GM12875 (cell line): ENCODE measurements at regions not wholly inside any gene's neighbourhood (a gene's known extent, or its start where the extent isn't known, plus 50 kb on each side); places are given as distances from the start of the nearest gene placed in this dataset.

Experiments
- H3K4me3 ChIP-seq: one replicate; pipeline ENCODE4 v1.5.1; 2011; ENCODE audit warnings: low read depth, low read length, control low read depth
- TF ChIP-seq, protein P1 (sequence below): IDR thresholded peaks from 2 replicates; pipeline ENCODE4 v1.5.1; 2011; ENCODE audit warnings: low read depth, mild to moderate bottlenecking, control low read depth, inconsistent platforms, low read length, moderate library complexity, borderline replicate concordance; ENCODE audit not compliant: insufficient read depth

DNA sequence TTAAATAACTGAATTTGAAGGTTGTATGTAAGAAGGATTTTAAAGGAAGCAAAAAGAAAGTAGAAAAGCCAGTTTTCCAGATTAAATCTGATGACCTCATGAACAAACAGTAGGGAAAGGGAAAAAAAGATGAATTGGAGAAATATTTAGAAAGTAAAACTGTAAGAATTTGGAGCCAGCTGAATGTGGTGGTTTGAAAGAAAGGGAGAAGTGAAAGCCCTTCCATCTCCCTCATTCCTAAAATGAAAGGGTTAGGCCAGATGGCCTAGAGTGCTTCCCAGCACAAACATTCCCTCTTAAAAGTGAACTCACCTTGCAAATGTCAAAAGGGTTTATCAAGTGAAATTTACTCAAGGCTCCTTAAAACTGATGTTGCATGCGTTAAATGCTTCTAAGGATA lies 139.3 kb upstream of the COL21A1 start:
- TF ChIP-seq, protein P1, sequence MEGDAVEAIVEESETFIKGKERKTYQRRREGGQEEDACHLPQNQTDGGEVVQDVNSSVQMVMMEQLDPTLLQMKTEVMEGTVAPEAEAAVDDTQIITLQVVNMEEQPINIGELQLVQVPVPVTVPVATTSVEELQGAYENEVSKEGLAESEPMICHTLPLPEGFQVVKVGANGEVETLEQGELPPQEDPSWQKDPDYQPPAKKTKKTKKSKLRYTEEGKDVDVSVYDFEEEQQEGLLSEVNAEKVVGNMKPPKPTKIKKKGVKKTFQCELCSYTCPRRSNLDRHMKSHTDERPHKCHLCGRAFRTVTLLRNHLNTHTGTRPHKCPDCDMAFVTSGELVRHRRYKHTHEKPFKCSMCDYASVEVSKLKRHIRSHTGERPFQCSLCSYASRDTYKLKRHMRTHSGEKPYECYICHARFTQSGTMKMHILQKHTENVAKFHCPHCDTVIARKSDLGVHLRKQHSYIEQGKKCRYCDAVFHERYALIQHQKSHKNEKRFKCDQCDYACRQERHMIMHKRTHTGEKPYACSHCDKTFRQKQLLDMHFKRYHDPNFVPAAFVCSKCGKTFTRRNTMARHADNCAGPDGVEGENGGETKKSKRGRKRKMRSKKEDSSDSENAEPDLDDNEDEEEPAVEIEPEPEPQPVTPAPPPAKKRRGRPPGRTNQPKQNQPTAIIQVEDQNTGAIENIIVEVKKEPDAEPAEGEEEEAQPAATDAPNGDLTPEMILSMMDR, result no peak
- H3K4me3 ChIP-seq, result no peak overlapping the region

DNA sequence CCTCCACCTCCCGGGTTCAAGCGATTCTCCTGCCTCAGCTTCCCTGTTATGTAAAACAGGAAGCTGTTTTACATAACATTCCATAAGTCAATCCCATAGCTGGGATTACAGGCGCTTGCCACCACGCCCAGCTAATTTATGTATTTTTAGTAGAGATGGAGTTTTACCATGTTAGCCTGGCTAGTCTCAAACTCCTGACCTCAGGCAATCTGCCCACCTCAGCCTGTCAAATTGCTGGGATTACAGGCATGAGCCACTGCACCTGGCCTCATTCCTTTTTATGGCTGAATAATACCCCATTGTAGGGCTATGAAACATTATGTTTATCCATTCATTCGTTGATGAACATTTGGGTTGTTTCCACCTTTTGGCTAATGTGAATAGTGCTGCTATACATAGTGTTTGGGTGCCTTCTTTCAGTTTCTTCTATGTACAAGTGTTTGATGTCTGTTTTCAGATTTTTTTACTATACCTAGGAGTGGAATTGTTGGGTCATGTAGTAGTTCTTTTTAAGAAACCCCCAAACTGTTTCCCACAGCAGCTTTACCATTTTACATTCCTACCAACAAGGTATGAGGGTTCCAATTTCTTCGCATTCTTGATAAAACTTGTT lies 138.7 kb upstream of the COL21A1 start:
- TF ChIP-seq, protein P1, result no peak
- H3K4me3 ChIP-seq, result no peak overlapping the region

DNA sequence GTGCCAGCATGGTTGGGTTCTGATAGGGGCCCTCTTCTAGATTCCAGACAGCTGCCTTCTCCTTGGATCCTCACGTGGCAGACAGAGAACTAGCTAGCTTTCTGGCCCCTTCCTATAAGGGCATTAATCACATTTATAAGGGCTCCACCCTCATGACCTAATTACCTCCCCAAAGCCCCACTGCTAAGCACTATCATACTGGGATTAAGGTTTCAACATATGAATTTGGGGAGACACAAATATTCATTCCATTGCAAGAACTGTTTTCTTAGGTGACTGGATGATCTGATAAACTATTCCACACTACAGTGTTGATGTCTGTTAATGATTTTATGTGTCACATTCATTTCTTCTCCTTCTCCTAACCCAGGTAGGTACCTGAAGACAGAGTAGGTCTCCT lies 135.8 kb upstream of the COL21A1 start:
- TF ChIP-seq, protein P1, result no peak

DNA sequence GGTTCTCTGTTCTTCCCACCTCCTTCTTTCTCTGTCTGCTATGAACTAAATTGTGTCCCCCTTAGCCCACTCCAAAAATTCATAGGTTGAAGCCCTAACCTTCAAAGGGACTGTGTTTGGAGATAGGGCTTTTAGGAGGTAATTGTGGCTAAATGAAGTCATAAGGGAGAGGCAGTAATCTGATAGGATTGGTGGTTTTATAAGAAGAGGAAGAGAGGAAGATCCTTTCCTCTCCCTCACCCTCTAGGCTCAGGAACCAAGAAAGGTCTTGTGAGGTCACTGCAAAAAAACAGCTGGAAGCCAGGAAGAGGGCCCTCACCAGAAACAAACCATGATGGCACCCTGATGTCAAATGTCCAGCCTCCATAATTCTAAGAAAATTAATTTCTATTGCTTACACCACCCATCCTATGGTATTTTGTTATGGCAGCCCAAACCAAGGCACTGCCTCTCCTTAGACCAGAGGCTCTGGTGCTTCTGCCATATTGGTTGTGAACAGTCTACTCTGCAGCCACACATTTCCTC lies 135.1 kb upstream of the COL21A1 start:
- H3K4me3 ChIP-seq, result no peak overlapping the region
- TF ChIP-seq, protein P1, result no peak

More for the DNA sequence above, 135.8 kb upstream of the COL21A1 start:
- H3K4me3 ChIP-seq, result no peak overlapping the region

DNA sequence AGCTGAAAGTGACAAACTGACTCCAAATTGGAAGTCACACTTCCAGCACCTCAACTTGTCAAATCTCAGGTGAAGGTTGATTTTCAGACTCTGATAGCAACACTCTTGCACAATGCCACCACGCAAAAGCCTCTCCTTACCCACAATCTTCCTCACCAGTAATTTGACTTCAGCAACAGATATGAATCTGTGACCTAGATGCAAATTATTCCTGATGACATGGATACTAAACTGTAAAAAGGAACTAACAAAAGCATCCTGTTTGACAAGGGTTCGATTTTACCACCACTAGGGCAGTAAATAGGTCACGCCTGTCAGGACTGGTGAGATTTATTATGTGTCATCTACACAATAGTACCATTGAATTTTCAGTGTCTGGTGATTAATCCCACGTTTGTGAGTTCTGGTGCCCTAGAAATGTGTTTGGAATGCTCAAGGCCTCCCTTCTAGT lies 134.4 kb upstream of the COL21A1 start:
- TF ChIP-seq, protein P1, result no peak
- no peak overlapping the region for H3K4me3 ChIP-seq

DNA sequence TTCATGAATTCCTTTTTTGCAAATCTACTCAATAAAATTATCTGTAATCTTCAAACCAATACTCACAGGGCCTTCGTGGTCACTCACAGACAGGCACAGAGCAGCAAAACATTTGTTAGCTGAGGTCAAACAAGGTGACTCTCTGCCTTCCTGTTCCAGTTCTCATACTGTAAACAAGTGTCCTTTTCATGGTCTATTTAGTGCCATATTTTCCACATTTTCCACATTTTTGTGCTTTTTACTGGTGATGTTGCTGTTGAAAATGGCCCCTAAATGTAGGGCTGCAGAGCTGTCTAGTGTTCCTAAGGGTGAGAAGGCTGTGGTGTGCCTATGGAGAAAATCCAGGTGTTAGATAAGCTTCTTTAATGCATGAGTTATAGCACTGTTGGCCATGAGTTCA lies 133.1 kb upstream of the COL21A1 start:
- TF ChIP-seq, protein P1, result no peak
- no peak overlapping the region for H3K4me3 ChIP-seq

DNA sequence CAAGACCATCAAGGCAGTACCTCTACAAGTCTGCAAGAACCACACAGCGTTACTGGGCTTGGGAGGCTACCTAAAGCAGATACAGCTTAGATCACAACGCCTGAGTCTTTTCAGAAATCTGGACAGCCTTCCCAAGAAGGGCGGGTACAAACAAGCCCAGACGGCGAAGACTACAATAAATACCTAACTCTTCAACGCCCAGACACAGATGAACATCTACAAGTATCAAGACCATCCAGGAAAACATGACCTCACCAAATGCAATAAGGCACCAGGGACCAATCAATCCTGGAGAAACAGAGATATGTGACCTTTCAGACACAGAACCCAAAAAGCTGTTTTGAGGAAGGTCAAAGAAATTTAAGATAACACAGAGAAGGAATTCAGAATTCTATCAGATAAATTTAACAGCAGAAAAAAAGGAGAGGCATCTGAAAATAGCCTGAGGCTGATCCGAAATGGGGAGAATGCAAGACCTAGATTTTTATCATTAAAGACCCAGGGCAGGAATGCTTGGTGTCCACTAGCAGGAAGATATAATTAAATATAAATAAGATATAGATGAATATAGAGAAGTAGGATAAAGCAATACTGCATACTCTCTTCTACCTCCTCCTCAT lies 131.7 kb upstream of the COL21A1 start:
- H3K4me3 ChIP-seq, result no peak overlapping the region
- TF ChIP-seq, protein P1, result no peak
